GM19467 (cell line): ENCODE measurements at regions not wholly inside any gene's neighbourhood (a gene's known extent, or its start where the extent isn't known, plus 50 kb on each side); places are given as distances from the start of the nearest gene placed in this dataset.

Experiments used
- ATAC-seq: cut with Tn5 transposase; IDR thresholded peaks from one replicate; pipeline ENCODE4 v1.9.1; 2021; ENCODE audit warnings: mild to moderate bottlenecking, moderate library complexity; ENCODE audit not compliant: unreplicated experiment

DNA sequence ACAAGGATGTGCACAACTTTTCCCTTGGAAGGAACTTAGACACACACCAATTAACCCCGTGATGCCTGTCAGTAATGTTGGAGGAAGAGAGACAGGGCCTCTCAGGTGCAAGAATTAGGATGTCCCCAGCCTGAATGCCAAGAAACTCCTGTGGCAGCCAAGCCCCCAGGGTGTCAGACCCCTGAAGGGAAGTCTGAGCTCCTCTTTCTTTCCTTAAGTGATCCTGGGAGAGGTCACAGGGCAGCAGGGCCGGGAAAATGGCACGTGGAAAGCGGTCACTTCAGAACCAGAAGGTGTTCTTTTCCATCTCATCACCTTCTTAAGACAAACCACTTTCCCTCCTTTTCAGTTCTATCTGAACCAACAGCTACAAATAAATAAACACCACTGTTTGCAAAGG is 185.9 kb downstream of the ANAPC1 start:
- no peak for ATAC-seq

- no peak for ATAC-seq
Measured at GRCh38 chr2:111698743-111699554, 185.0 kb downstream of the ANAPC1 start.

DNA sequence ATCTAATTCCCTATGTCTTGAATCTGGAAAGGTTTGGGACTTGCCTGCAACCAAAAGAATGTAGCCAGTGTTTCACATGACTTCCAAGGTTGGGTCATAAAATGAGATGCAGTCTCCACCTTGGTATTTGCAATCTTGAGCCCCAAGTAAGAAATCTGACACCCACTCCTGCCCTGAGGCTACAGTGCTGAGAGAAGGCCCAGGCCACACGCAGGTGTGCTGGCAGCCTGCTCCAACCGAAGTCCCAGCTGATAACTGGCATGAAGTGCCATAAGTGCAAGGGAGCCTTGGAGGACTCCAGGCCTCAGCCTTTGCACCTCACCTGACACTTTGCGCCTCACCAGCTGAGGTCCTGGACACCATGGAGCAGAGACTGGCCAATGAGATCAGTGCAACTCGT is 182.7 kb downstream of the ANAPC1 start:
- no peak for ATAC-seq

DNA sequence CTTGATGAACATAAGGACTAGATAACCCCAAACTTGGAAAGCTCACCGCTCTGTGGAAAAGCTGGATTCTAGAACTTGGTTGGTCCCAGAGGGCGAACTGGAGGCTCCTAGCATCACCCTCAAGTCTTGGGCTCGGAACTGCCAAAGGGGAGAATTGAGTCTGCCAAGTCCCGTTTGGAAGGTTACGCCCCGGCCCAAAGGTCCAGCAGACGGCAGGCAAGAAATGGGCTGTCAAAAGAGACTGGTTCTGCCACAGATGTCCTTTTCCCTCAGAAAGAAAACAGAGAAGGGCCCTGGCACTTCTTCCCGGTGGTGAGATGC is 182.2 kb downstream of the ANAPC1 start:
- no peak for ATAC-seq

- no peak for ATAC-seq
Measured at GRCh38 chr2:111702119-111702803, 181.7 kb downstream of the ANAPC1 start.

DNA sequence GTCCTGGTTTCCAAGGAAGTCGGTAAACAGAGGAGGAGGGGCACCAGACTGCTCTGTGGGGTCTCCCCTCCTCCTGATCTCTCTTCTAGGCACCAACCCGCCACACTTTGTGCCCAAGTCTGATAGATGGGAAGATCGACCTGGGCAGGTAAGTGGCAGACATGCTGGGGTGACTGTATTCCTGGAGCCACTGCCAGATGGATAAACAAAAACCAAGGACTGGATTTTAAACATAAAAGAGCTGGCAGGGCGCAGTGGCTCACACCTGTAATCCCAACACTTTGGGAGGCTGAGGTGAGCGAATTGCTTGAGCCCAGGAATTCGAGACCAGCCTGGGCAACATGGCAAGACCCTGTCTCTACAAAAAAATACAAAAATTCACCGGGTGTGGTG is 181.2 kb downstream of the ANAPC1 start:
- no peak for ATAC-seq

DNA sequence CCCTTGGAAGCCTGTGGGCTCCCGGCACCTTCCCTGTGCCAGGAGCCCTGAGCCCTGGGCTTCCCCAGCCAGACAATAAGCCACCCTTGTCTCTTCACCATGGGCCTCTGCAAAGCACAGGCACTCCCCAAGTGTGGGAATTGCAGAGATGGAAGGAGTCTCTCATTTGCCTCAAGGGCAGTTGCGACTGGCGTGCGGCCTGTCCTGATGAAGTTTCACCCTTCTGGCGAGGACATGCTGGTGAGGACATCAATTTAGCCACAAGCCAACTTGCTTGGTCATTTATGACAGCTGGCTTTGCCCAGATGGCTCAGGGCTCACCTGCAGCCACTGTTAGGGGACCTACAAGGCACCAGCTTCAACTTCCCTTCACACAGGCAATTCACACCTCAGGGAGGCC is 180.2 kb downstream of the ANAPC1 start:
- no peak for ATAC-seq

DNA sequence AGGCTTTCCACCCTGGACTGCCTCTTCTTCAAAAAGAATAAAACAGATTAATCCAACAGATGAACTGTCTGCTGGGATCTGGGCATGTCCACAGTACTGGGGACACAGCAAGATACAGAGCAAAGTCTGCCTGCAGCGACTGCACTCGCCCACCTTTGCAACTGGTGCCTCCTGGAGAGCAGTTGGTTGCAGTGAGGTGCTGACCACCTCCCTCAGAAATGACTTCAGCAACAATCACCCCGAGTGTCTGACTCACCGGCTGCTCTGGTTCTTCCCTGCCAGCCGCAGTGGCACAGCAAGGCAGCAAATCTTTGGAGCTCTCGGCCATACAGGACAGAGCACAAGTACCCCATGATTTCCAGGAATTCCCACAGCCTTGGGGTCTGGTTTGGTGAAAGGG is 179.7 kb downstream of the ANAPC1 start:
- no peak for ATAC-seq

DNA sequence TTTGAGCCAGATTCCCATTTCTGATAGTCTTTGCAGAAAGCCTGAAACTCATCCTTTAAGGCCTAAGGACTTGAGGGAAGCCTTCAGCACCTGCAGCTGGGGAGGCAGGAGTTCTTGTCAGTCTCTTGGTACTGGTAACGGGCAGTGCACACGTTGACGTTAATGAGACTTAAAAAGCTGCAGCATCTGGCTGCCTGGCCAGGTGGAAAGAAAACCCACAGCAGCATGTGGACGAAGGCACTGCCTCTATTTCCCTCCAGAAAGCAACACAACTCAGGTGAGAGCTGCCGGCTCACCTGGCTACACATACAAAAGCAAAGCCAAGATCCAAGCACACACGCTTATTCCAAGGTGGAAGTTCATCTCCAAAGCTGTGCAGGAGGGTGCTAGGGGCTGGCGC is 178.8 kb downstream of the ANAPC1 start:
- ATAC-seq = no peak

- ATAC-seq = peak; percentile 85
Measured at GRCh38 chr2:111705711-111706336, 178.2 kb downstream of the ANAPC1 start.

DNA sequence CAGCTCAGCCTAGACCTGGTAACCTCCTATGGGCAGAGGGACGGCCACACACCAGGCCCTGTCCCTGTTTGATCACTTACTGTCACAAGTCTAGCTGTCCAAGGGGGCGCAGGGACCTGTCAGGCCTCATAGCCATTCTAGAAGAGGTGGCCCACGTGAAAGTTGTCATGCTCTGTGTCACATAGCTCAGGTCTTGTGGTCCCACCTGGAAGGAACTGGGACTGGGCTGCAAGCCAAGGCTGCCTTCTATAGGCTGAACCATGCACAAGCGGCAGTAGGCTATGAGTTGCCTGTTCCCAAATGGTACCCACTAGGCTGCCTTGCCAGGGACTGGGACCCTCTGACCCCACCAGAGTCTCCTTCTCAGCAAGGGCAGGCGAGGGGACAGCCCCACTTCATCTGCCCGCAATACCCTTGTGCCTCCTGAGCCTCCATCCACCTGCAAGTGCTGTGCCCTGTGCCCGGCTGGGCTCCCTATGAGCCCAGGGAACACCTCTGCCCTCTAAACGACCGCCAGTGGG is 177.5 kb downstream of the ANAPC1 start:
- ATAC-seq = no peak

DNA sequence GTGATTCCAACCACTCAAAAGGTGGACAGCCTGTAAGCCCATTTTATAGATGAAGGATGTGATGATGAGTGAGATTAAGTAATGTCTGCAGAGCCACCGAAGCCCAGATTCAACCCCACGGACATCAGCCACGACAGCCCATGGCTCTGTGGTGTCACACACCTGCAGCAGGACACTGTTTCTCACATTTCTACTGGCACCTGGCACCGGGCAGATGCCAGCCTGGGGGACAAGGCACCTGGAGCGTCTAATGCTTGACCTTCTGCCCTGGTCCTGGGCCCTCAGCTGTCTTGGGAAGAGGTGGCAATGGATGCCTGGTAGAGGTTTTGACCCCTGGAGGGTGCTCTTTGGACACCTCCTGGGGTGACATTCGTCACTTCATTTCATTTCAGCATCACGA is 176.3 kb downstream of the ANAPC1 start:
- no peak for ATAC-seq

DNA sequence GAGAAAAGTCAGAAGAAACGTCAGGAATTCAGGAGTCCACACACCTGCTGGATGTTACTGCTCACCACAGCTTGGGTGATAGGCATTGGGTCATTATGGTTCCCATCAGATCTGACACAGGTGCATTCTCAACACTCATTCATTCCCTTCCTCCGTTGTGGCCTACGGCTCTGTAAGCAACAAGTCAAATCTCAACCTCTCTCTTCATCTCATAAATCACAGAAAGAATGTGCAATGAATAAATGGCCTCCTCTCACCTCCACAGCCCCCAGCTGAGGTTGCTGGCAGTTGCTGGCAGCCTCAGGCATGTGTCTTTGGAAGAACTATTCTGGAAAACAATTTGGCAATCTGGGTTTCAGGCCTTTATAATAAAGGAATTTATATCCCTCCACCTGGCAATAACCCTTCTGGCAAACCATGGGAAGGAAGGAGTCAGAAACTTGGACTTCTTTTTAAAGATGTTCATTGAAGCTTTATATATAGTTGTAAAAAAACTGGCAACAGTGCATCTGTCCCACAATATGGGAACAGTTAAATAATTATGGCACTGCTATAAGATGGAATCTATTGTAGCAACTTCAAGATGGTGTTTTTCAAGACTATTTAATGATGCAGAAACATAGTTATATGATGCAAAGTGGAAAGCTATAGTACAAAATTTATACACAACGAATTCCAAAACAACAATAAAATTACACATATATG is 175.4 kb downstream of the ANAPC1 start:
- ATAC-seq = no peak

- ATAC-seq = no peak
Measured at GRCh38 chr2:111709321-111709720, 174.7 kb downstream of the ANAPC1 start.

- ATAC-seq = no peak
Measured at GRCh38 chr2:111710085-111710484, 173.9 kb downstream of the ANAPC1 start.

DNA sequence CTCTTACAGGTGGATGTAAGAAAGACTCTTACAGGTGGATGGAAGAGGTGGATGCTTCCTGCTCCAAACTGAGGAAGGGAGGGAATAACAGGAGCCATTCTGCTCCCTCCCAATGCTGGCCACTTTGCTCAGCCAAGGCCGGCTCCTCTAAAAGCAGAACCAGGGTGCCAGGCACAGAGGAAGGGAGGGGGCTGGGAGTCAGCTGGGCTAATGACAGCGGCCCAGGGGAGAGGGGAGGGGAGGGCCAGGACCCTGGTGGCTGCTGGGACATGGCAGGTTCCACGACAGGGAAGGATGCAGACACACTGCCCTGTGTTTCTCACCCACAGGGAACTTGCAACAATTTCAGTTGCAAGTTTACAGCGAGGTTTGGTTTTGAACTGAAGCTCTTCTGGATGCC is 173.4 kb downstream of the ANAPC1 start:
- no peak for ATAC-seq

DNA sequence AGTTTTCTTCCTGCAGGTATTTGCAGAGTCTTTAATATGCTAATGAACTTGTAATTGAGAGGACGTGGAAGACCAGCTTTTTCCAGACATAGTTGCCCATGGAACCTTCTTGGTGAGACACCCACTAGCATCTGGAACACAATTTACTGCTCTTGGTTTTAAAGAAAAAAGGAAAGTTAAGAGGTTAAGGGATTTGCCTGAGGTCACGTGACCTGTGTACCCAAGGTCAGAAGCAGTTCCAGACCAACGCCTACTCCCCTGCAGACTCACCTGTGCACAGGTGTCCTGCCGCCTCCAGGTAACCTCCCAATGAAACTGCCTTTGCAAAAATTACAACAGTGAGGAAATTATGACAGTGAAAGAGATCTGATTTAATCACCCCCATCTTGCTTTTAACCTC is 172.7 kb downstream of the ANAPC1 start:
- ATAC-seq = no peak

DNA sequence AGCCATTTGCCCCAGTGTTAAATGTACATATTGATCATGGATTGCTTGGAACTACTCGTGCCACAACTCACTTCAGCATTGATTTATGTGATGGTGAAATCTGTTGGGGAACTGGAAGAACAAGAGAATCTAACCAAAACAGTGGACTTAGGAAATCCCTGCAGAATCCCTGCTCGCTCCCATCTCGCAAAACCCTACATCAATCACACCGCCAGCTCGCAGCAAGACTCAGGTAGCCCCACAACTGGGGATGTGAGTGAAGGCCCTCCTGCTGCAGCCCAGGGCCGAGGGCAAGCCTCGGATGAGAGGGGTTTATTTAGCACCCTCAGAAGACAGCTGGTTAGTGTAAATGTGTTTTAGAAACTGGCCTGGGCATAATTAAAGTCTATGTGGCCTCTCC is 171.6 kb downstream of the ANAPC1 start:
- ATAC-seq = no peak

- no peak for ATAC-seq
Measured at GRCh38 chr2:111712940-111713515, 171.0 kb downstream of the ANAPC1 start.

- no peak for ATAC-seq
Measured at GRCh38 chr2:111715987-111716904, 167.7 kb downstream of the ANAPC1 start.
